Fibroblast of mammary gland (primary cell): ENCODE measurements at regions not wholly inside any gene's neighbourhood (a gene's known extent, or its start where the extent isn't known, plus 50 kb on each side); places are given as distances from the start of the nearest gene placed in this dataset.

ENCODE experiments used
- DNase-seq: peaks from one replicate; pipeline ENCODE4 v3.0.0-alpha.2; 2010; ENCODE audit warnings: low read depth
- H3K4me3 ChIP-seq: 2 replicates; pipeline ENCODE4 v1.5.1; 2011; ENCODE audit warnings: low read depth, mild to moderate bottlenecking, low read length, moderate library complexity; ENCODE audit not compliant: control insufficient read depth
- TF ChIP-seq, protein P1 (sequence below): conservative IDR thresholded peaks from 2 replicates; pipeline ENCODE4 v1.5.1; 2011; ENCODE audit warnings: low read depth, low read length, inconsistent platforms; ENCODE audit not compliant: control insufficient read depth, insufficient read depth

DNA sequence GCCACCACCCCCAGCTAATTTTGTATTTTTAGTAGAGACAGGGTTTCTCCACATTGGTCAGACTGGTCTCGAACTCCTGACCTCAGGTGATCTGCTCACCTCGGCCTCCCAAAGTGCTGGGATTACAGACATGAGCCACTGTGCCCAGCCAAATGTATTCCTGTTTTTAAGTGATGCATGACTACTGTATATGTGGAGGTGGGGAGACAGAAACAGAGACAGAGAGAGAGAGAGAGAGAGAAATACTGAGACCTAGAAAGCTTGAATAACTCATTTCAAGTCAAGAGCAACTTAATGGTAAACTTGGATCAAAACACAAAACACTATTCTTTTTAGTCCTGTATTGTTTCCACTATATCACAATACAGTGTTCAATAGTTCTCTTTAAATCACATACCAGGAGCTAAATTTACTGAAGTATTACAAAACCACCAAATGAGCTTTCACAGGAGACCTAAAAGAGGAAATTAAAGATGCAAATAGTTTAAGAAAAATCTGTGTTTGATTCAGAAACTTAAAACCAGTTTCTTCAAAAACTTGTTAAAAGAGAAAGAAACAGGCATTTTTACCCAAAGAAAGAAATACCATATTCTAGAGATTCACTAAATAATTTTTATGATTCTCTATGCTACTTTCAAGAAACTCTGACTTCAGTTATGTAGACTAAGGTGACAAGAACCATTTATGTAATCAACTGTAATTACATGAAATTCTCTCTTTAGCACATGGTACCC lies 188.7 kb downstream of the ETS1 start:
- H3K4me3 ChIP-seq: no peak overlapping the region
- DNase-seq: no peak
- TF ChIP-seq, protein P1, sequence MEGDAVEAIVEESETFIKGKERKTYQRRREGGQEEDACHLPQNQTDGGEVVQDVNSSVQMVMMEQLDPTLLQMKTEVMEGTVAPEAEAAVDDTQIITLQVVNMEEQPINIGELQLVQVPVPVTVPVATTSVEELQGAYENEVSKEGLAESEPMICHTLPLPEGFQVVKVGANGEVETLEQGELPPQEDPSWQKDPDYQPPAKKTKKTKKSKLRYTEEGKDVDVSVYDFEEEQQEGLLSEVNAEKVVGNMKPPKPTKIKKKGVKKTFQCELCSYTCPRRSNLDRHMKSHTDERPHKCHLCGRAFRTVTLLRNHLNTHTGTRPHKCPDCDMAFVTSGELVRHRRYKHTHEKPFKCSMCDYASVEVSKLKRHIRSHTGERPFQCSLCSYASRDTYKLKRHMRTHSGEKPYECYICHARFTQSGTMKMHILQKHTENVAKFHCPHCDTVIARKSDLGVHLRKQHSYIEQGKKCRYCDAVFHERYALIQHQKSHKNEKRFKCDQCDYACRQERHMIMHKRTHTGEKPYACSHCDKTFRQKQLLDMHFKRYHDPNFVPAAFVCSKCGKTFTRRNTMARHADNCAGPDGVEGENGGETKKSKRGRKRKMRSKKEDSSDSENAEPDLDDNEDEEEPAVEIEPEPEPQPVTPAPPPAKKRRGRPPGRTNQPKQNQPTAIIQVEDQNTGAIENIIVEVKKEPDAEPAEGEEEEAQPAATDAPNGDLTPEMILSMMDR: no peak

DNA sequence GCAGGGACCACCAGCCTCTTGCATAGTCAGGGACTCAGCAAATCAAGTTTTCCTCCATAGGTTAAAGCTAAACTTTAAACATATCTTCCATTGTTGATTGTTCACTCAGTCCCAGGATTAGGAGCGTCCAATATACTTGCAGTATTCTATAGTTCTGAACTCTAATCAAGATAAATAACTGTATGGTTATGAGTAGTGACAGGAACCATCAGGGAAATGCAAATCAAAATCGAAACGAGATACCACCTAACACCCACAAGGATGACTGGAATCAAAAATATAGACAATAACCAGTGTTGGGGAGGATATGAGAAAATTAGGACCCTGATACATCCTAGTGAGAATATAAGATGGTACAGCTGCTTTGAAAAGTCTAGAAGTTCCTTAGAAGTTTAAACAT lies 190.0 kb downstream of the ETS1 start:
- TF ChIP-seq, protein P1: no peak
- no peak overlapping the region for H3K4me3 ChIP-seq

DNA sequence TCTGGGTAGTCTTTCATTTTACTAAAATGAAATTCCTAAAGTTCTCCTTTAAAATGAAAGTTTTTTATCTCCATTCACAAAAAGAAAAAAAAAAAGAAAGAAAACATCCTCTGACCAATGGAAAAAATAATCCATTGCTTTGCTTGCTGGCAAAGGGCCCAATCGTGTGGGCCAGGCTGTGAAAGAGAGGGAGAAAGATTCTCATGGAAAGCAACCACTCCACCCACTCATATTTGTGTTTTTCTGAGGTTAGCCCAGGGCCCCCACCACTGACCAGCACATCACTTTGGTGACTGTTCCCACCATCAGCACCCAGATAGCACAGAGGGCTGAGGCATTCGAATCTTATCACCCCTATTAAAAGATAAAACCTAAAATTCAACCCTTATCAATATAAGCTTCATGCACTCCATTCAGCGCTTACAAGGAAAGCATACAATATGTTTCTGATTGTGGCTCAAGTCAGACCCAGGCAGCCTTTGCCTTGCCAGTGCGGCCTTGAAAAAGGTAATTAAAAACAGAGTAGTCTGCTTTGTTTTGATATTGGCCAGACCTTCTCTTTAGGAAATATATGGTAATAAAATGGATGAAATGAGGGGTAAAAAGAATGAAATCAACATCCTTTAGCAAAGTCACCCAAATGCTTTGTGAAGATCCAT lies 192.8 kb downstream of the ETS1 start:
- H3K4me3 ChIP-seq: no peak overlapping the region
- DNase-seq: peak; percentile 56
- TF ChIP-seq, protein P1: no peak

More for the DNA sequence above, 190.0 kb downstream of the ETS1 start:
- no peak for DNase-seq

DNA sequence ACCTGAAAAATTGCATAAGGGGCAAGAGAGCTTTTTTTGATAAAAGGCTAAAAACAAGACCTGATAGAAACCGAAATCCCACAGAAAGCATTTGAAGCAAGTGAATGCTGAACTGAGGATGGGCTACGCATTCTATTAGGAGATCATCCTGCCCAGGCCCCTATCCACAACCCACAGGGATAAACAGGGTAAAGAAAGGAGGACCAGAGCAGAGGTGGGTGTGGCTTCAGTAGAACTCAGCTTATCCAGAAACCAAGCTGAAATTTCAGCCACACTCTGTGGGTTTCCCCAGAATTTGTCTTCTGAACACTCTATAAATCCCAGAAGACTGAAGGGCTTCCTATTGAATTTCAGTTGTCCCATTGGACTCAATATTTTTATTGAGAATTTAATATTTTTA lies 195.1 kb downstream of the ETS1 start:
- no peak for DNase-seq
- no peak overlapping the region for H3K4me3 ChIP-seq
- TF ChIP-seq, protein P1: no peak

DNA sequence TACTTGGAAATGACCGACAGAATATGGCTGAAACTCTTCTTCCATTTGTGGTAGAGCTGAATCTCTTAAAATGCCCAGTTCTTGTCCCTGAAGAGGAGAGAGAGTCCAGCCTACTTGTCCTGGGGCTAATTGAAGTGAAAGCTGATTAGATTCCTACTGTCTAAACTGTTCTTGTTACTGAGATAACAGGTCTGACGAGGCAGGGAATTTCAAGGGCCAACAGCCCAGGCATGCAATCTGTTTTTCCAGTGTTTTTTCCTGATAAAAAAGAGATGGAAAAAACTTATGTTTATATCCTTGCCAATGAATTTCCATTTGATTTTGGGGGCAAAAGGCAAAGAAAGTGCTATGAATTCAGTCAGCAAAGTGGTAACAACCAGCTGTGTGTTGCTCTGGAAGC lies 195.5 kb downstream of the ETS1 start:
- TF ChIP-seq, protein P1: no peak
- no peak for DNase-seq
- no peak overlapping the region for H3K4me3 ChIP-seq

DNA sequence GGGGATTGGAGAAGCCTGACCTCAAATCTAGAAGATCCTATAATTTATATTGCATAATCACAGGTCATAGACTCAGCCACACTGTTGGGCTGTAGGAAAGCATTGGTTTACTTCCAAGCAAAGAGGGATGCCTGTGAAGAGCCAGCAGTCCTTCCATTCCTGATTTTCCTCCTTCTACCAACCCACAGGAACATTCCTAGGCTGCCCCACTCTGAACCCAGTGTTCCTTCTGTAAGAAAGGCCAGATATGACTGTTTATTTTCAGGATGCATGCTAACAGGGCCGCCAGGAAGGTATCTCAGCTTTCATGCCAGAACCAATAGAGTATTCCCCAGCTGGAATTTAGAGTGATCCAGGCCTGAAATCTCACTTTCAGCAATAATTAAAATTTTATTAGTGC lies 197.1 kb downstream of the ETS1 start:
- TF ChIP-seq, protein P1: no peak
- no peak for DNase-seq

More for the DNA sequence above, 197.1 kb downstream of the ETS1 start:
- no peak overlapping the region for H3K4me3 ChIP-seq
